Lung (tissue), 11 donors: ENCODE measurements at regions not wholly inside any gene's neighbourhood (a gene's known extent, or its start where the extent isn't known, plus 50 kb on each side); places are given as distances from the start of the nearest gene placed in this dataset.

Experiments
- ATAC-seq: fragments of 200-7000 bp; cut with Tn5 transposase; one replicate; pipeline ENCODE4 v1.9.1; 2020; ENCODE audit warnings: moderate number of reproducible peaks; ENCODE audit not compliant: insufficient read depth, low FRiP score
- DNase-seq, 3 donors: peaks; one replicate each; pipeline ENCODE4 v3.0.0-alpha.2; 2013 to 2017
- H3K27ac ChIP-seq, 2 donors: one replicate each; pipeline ENCODE4 v1.5.1; 2013; ENCODE audit warnings: mild to moderate bottlenecking in 2 of 2, moderate library complexity in 2 of 2, control low read depth in 1 of 2, inconsistent platforms in 1 of 2, low read depth in 1 of 2, low read length in 1 of 2
- H3K27me3 ChIP-seq, 3 donors: one replicate each; pipeline ENCODE4 v1.5.1; 2013; ENCODE audit warnings: low read length in 2 of 3; ENCODE audit not compliant: control insufficient read depth in 3 of 3, insufficient read depth in 3 of 3
- H3K36me3 ChIP-seq, 4 donors: one replicate each; pipeline ENCODE4 v1.5.1; 2013; ENCODE audit warnings: low read length in 4 of 4, mild to moderate bottlenecking in 1 of 4, moderate library complexity in 1 of 4; ENCODE audit not compliant: control insufficient read depth in 4 of 4, insufficient read depth in 4 of 4
- H3K4me1 ChIP-seq, 5 donors: one replicate each; pipeline ENCODE4 v1.5.1; 2013; ENCODE audit warnings: low read length in 5 of 5, mild to moderate bottlenecking in 2 of 5, moderate library complexity in 1 of 5; ENCODE audit not compliant: control insufficient read depth in 5 of 5, insufficient read depth in 5 of 5
- H3K4me3 ChIP-seq: one replicate; pipeline ENCODE4 v1.5.1; 2013; ENCODE audit warnings: mild to moderate bottlenecking, control low read depth, moderate library complexity
- H3K9ac ChIP-seq, 2 donors: one replicate each; pipeline ENCODE4 v1.5.1; 2013; ENCODE audit warnings: low read length in 2 of 2, control low read depth in 1 of 2; ENCODE audit not compliant: insufficient read depth in 1 of 2
- H3K9me3 ChIP-seq, 4 donors: one replicate each; pipeline ENCODE4 v1.5.1; 2013; ENCODE audit warnings: low read length in 3 of 4, mild to moderate bottlenecking in 1 of 4, moderate library complexity in 1 of 4; ENCODE audit not compliant: control insufficient read depth in 4 of 4, insufficient read depth in 3 of 4
- WGBS, 2 donors: extraction: QIAGEN DNeasy Blood & Tissue Kit; methylation state at CpG; one replicate each; pipeline ENCODE4 v1.1.7; 2013; 5-methylcytosine and 5-hydroxymethylcytosine counted together
- TF ChIP-seq, protein P1 (sequence below): IDR thresholded peaks from 2 replicates; pipeline ENCODE4 v1.5.1; 2012; ENCODE audit warnings: mild to moderate bottlenecking; ENCODE audit errors: control extremely low read depth, extremely low read depth
- donor health status: control.
- donor health status: control.
- donor health status: Bipolar disorder and iron deficiency.
- donor health status: healthy.
- donor health status: DM: yes; HTN: yes; CAD: no.

DNA sequence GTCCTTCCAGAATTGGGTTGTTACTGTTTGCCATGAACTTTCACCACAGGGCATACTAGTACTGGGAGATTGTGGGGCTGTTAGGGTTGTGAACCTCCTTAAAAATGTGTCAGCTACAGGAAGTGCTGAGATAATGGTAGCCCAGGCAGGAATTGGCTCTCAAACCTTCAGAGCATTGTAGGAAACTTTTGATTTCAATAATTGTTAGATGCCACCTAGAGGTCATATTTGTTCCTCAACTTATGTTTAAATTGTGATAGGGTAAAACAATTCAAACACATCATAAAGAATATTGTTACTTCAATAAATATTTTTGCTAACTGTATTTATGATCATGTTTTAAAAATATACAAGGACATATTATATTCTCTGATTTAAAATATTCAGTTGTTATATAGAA, 594.6 kb downstream of the ADCYAP1 start:
- Histone ChIP-seq H3K4me3 (no peak overlapping the region), H3K4me1 (peaks cover 0 to 1% (median 0%) of the 10 kb centered on the region in 5 donors), H3K9ac (no peak overlapping the region), H3K36me3 (no peaks in the 10 kb centered on the region), H3K27ac (no peak overlapping the region), H3K27me3 (no peaks in the 10 kb centered on the region), H3K9me3 (peaks cover 0 to 5% (median 2%) of the 10 kb centered on the region in 4 donors)
- DNase-seq (peak in 1 of 3 donors; percentile 1), ATAC-seq (no peak)
- TF ChIP-seq, protein P1, sequence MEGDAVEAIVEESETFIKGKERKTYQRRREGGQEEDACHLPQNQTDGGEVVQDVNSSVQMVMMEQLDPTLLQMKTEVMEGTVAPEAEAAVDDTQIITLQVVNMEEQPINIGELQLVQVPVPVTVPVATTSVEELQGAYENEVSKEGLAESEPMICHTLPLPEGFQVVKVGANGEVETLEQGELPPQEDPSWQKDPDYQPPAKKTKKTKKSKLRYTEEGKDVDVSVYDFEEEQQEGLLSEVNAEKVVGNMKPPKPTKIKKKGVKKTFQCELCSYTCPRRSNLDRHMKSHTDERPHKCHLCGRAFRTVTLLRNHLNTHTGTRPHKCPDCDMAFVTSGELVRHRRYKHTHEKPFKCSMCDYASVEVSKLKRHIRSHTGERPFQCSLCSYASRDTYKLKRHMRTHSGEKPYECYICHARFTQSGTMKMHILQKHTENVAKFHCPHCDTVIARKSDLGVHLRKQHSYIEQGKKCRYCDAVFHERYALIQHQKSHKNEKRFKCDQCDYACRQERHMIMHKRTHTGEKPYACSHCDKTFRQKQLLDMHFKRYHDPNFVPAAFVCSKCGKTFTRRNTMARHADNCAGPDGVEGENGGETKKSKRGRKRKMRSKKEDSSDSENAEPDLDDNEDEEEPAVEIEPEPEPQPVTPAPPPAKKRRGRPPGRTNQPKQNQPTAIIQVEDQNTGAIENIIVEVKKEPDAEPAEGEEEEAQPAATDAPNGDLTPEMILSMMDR = no peak

DNA sequence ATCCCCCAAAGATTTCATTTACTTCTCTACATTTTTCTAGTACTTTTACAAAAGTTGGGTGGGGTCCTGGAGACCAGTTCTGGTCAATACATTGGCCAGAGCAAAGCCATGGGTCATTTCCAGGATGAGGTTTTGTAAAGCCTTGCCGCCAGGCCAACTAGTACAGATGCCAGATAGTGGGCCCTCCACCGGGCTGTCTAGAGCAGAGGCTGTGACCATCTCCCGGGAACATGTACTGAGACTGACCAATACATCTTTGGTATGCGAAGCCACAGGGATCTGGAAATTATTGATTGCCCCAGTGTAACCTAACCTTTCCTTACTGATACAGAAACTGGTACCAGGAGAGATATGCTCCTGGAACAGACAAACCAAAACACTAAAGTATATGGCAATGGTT, 599.2 kb downstream of the ADCYAP1 start:
- DNase-seq (no peak), ATAC-seq (no peak)
- no peaks in the 10 kb centered on the region for H3K36me3 ChIP-seq
- TF ChIP-seq, protein P1 = no peak
- H3K27me3 ChIP-seq = no peaks in the 10 kb centered on the region
- WGBS, 2 donors = 89 to 94% methylated on average over 4 of the region's 4 CpGs
- no peak overlapping the region for H3K9ac ChIP-seq
- H3K4me1 ChIP-seq = peaks cover 0 to 1% (median 0%) of the 10 kb centered on the region in 5 donors
- no peak overlapping the region for H3K4me3 ChIP-seq
- no peaks in the 10 kb centered on the region for H3K9me3 ChIP-seq
- H3K27ac ChIP-seq = no peak overlapping the region

DNA sequence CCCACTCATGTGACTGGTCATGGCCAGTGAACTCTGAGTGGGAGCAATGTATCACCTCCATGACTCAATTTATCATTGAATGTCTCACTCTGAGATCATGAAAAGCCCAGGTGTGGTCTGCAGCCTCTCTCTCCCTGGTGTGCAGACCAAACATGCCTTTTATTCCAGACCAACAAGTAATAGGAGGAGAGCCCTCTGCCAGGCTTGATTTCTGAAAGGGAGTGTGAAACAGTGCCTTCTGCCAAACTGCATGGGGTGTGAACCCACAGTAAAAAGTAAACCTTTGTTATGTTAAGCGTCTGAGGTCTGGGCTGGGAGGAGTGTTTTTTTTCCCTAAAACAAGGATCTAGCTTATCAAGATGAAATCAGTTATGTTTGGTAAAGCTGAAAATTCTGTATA, 601.2 kb downstream of the ADCYAP1 start:
- DNase-seq (no peak), ATAC-seq (no peak)
- Histone ChIP-seq H3K36me3 (no peaks in the 10 kb centered on the region), H3K9ac (no peak overlapping the region), H3K27ac (no peak overlapping the region), H3K4me3 (no peak overlapping the region), H3K4me1 (no peaks in the 10 kb centered on the region), H3K27me3 (no peaks in the 10 kb centered on the region), H3K9me3 (no peaks in the 10 kb centered on the region)
- TF ChIP-seq, protein P1 = no peak
- WGBS, 2 donors = 67 to 81% methylated on average over 1 of the region's 1 CpG

DNA sequence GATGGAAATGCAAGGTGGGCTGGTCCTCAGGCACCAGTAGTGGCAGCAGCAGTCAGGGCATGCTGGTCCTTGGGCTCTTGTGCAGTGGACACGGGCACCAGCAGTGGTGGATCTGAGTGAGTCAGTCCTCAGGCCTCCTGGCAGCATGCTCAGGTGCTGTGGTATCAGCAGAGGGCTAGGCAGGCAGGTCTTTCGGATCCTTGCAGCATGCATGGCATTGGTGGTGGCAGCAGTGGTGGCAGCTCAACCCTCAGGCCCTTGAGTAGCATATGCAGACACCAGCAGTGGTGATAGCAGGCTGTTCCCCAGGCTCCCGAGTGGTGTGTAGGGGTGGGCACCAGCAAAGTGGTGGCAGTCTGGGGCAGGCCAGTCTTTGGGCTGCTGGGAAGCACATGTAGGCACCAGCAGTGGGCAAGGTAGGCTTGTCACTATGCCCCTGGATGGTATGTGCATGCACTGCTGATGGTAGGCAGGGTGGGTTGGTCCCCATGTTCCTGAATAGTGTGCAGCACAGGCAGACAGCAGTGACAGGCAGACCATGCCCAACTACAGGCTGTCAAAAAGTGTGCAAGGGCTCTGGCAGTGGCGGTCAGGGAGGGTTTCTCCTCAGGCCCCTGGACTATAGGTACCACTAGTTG, 606.0 kb downstream of the ADCYAP1 start:
- no peak overlapping the region for H3K4me3 ChIP-seq
- DNase-seq (no peak), ATAC-seq (no peak)
- TF ChIP-seq, protein P1 = no peak
- H3K9ac ChIP-seq = no peak overlapping the region
- no peaks in the 10 kb centered on the region for H3K9me3 ChIP-seq
- no peaks in the 10 kb centered on the region for H3K36me3 ChIP-seq
- no peaks in the 10 kb centered on the region for H3K27me3 ChIP-seq
- H3K27ac ChIP-seq = no peak overlapping the region
- H3K4me1 ChIP-seq = no peaks in the 10 kb centered on the region
- 84 to 87% methylated on average over 4 of the region's 4 CpGs for WGBS, 2 donors
